Activated naive CD4-positive, alpha-beta T cell treated with anti-CD3 and anti-CD28 coated beads, Interleukin-2, amount 50 U/mL, for 24 hours (primary cell): ENCODE measurements at regions not wholly inside any gene's neighbourhood (a gene's known extent, or its start where the extent isn't known, plus 50 kb on each side); places are given as distances from the start of the nearest gene placed in this dataset.

ENCODE experiments used
- H3K27ac Mint-ChIP-seq: one replicate; pipeline ENCODE4 v1.8.0; 2021; ENCODE audit warnings: mild to moderate bottlenecking, mixed read lengths
- H3K27me3 Mint-ChIP-seq: one replicate; pipeline ENCODE4 v1.8.0; 2021; ENCODE audit warnings: mixed read lengths
- H3K36me3 Mint-ChIP-seq: one replicate; pipeline ENCODE4 v1.8.0; 2021; ENCODE audit warnings: mixed read lengths
- H3K4me1 Mint-ChIP-seq: one replicate; pipeline ENCODE4 v1.8.0; 2021; ENCODE audit warnings: mixed read lengths
- H3K4me3 Mint-ChIP-seq: one replicate; pipeline ENCODE4 v1.8.0; 2021; ENCODE audit warnings: mild to moderate bottlenecking, mixed read lengths
- H3K9me3 Mint-ChIP-seq: one replicate; pipeline ENCODE4 v1.8.0; 2021; ENCODE audit warnings: mixed read lengths

DNA sequence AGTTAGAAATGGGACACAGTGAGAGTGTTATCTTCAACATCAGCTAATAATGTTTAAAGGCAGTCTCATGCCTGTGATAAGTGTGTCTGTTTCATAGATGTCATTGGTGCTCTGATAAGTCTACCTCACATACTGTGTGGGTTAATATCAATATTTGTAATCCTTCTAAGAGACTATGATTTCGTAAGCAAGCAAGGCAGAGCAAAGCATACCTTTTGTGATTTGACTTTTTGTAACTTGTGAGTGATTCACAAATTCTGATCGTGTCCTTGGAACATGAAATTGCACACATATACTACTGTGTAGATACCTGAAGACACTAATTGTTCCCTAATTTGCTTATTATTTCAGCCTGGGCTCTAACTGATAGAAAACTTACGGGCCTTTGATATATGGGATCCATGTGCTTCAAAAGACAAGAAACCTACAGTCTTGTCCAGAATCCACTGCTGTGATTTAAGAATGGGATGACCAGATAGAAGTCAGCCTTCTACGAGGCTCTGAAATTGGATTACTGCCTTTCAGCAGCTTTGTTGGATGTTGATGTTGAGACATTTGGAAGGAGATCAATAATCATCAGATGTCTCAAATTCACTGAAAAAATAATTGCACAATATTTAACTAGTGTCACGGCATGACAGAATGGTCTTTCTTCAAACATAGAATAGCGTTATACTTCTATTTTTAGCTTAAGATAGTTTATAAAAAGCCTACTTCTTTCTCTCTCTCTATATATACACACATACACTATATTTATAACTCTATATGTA lies 63.2 kb upstream of the KLF6 start:
- Mint-ChIP-seq H3K4me3 (peak overlapping the region; percentile 19), H3K36me3 (no peaks in the 10 kb centered on the region)

DNA sequence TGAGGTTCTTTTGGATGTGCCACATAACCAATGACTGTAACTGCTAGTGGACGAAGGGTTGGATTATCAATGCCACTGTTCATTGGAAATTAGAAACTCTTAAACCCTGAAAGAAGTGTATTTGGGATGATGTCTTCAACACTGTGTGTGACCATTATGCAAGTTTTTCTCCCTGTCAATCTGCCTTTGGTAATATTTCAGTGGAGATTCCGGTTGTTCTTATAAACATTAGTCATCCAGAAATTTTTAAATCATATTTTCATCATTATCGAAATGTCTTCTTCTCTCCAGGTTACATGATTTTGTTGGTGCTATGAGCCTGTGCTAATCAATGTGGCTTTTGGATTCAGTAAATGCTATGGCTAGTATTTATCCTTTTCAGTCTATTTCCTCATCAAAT lies 61.7 kb upstream of the KLF6 start:
- Mint-ChIP-seq H3K4me3 (no peak overlapping the region), H3K27me3 (no peaks in the 10 kb centered on the region), H3K9me3 (peaks cover 4% of the 10 kb centered on the region), H3K27ac (no peak overlapping the region), H3K4me1 (peaks cover 27% of the 10 kb centered on the region), H3K36me3 (no peaks in the 10 kb centered on the region)

More for the DNA sequence above, 63.2 kb upstream of the KLF6 start:
- no peaks in the 10 kb centered on the region for H3K27me3 Mint-ChIP-seq
- H3K4me1 Mint-ChIP-seq = peaks cover 40% of the 10 kb centered on the region
- H3K9me3 Mint-ChIP-seq = peaks cover 3% of the 10 kb centered on the region
- H3K27ac Mint-ChIP-seq = peak overlapping the region; percentile 70

DNA sequence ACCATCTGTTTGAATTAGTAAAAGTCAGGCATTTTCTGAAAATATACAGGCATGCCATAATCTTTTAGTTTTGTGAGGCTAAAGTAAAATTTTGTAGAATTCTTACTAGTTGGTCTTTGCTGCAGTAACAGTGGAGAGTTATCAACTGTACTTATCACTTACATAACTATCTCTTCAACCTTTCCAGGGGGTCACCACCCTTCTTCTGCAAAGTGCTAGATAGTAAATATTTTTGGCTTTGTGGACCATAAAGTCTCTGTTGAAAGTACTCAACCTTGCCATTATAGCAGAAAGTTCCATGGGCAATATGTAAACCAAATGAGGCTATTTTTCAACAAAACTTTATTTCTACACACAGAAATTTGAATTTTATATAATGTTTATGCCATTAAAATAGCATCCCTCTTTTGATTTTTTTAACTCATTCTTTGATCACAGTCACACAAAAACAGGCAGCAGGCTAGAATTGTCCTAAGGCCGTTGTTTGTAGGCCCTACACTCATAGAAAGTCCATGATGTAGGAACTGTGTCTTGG lies 59.5 kb upstream of the KLF6 start:
- Mint-ChIP-seq H3K27ac (no peak overlapping the region), H3K27me3 (no peaks in the 10 kb centered on the region), H3K36me3 (no peaks in the 10 kb centered on the region), H3K4me1 (peaks cover 9% of the 10 kb centered on the region), H3K9me3 (peaks cover 4% of the 10 kb centered on the region), H3K4me3 (no peak overlapping the region)

DNA sequence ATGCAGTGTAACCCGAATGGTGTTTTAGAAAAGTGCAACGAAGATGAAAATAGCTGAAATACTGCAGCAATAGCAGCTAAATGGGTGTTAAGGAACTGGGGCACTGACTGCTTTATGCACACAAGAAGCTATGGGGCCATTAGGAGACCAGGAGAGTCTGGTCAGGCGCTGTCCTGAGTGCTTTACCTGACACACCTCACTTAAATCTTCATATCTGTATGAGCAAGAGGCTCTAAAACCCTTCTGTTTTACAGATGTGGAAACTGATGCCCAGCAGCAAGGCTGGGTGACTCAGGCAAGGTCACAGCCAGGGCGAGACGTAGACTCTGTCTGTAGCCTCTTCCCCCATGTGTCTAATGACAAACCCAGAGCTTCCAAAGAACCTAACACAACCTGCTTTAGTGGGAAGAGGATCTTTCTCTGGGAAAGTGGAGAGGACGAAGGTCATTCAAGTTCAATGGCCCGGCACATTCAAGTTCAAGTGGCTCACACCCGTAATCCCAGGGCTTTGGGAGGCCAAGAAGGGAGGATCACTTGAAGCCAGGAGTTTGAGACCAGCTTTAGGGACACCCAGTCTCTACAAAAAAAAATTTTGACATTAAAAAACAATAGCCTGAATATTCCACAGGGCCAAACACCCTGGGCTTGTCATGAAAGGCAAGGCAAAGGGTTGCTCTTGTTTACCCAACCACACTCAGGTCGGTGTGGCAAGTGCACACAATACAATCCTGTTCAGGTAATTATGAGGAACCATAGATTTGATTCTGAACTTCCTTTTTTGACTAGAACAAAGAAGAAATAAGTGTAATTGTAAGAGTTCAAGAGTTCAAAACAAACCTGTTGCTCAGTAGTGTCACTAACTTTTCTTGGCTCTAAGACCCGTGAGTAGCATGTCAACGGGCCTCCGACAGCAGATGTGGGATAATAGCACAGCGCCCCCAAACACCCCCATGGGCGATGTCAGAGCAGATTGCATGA lies 53.7 kb upstream of the KLF6 start:
- Mint-ChIP-seq H3K27me3 (no peaks in the 10 kb centered on the region), H3K4me3 (no peak overlapping the region), H3K9me3 (peaks cover 4% of the 10 kb centered on the region), H3K27ac (no peak overlapping the region), H3K36me3 (no peaks in the 10 kb centered on the region), H3K4me1 (peaks cover 24% of the 10 kb centered on the region)

DNA sequence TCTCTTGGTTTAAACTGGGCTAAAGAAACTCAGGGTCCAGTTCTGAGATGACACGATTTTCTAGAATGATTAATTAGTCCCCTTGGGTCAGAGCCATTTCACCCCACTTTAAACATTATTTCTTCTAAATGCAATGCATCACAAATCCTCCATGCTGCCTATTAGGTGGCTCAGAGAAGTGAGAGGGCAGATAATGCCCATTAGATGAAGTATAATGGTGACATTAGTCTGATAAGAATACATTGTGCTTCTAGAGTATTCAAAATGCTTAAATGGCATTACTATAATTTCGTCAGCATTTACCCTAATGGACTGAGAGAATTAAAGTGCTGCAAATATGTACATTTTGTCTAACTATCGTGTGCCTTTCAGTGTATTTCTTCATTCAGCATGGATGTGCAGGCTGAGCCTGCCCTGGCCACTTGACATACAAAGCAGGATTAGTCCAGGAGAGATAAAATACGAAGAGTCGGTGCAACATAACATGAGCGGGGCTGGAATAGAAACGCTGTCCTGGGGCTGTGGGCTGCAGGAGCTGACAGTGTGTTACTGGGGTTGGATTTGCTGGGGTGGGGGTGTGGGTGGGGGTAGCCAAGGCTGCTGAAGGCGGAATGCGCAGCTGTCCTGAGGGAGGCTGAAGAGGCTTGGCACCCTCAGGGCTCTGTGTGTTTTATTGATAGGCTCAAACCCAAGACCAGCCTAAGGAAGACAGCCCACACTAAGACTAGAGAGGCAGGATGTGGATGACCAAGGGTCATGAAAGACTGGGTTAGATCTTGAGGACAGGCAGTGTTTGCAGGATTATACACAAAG lies 52.8 kb upstream of the KLF6 start:
- Mint-ChIP-seq H3K36me3 (no peaks in the 10 kb centered on the region), H3K4me1 (peaks cover 25% of the 10 kb centered on the region), H3K9me3 (peaks cover 3% of the 10 kb centered on the region), H3K27me3 (no peaks in the 10 kb centered on the region), H3K27ac (peak overlapping the region; percentile 57), H3K4me3 (no peak overlapping the region)

DNA sequence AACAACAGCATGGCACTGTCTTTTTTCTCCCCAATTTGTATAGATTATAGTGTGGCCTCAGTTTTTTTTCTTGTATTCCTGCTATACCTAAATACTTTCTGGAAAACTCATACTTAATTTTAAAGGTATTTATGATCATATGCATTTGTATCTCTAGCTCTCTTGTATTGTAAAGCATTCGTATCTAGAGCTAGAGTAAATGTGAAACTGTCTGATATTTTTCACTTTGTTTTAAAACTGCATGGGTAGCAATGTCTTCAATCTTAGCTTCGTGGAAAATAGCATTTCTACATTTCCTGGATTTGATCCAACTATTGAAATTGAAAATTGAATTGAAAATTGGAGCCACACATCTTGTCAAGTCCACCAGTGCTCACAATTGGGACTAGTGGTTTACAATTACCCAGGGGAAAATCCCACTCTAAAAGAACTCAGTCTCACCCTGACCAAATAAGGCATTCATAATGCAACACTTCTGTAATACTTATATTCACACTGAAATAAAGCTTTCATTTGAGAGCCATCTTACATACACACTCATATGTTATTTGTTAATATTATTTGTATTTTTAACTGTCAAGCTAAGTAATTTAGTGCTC lies 51.3 kb upstream of the KLF6 start:
- H3K9me3 Mint-ChIP-seq = no peaks in the 10 kb centered on the region
- H3K4me1 Mint-ChIP-seq = peaks cover 36% of the 10 kb centered on the region

DNA sequence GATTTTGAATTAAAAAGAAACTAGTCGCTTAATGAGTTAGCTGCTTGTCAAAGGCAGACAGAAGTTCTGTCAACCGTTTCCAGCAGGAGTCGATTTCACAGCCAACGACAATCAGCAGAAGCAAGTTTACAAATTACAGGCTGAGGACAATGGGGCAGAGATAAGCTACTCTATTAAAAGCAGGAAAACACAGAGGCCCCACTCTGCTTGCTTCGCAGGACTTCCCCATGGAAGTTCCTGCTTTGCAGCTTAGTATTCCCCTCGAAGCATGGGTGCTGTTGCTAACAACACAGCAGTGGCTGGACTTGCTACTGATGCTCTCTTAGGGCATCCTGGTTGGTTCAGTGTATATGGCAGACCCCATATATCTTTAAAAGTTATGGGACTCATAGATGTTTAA lies 50.8 kb upstream of the KLF6 start:
- Mint-ChIP-seq H3K4me1 (peaks cover 36% of the 10 kb centered on the region), H3K27ac (peak overlapping the region; percentile 61), H3K27me3 (no peaks in the 10 kb centered on the region), H3K9me3 (no peaks in the 10 kb centered on the region), H3K36me3 (no peaks in the 10 kb centered on the region), H3K4me3 (no peak overlapping the region)

More for the DNA sequence above, 51.3 kb upstream of the KLF6 start:
- no peak overlapping the region for H3K4me3 Mint-ChIP-seq
- H3K27ac Mint-ChIP-seq = no peak overlapping the region
- H3K36me3 Mint-ChIP-seq = no peaks in the 10 kb centered on the region
- H3K27me3 Mint-ChIP-seq = no peaks in the 10 kb centered on the region

DNA sequence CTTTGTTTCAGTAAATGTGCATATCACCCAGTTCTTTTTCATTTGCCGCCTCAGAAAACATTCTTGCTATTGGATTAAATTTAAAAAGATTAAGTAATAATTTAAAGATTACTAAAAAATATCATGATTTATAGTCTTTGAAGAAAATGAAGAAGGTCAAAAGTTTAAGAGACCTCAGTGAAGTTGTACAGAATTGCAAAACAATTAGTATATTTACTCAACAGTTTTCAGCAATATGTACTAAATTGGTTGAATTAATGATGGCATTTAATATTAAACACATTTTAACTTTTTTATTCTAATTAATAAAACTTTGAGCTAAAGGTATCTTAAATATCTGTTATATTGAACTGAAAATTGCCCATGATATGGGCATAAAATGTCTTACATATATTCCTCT lies 49.9 kb upstream of the KLF6 start:
- Mint-ChIP-seq H3K27me3 (no peaks in the 10 kb centered on the region), H3K36me3 (no peaks in the 10 kb centered on the region), H3K27ac (no peak overlapping the region), H3K4me3 (no peak overlapping the region), H3K9me3 (no peaks in the 10 kb centered on the region), H3K4me1 (peaks cover 36% of the 10 kb centered on the region)
